Upper lobe of left lung (tissue), 4 donors: ENCODE measurements at regions not wholly inside any gene's neighbourhood (a gene's known extent, or its start where the extent isn't known, plus 50 kb on each side); places are given as distances from the start of the nearest gene placed in this dataset.

Experiments used
- CTCF ChIP-seq, 6 experiments: fragments of 450-650 bp in 4 of 6; fragments of 200-600 bp in 2 of 6; sonication (generic) in 2 of 6; IDR thresholded peaks; one replicate each; pipeline ENCODE4 v1.5.1; 2016 to 2019; ENCODE audit warnings: antibody characterized with exemption in 6 of 6
- EP300 ChIP-seq, 4 donors: sonication (generic); formaldehyde crosslinking; IDR thresholded peaks; one replicate each; pipeline ENCODE4 v1.5.1; 2017; ENCODE audit warnings: antibody characterized with exemption in 4 of 4, control low read depth in 2 of 4
- POLR2A ChIP-seq, 4 donors: fragments of 450-650 bp; IDR thresholded peaks; one replicate each; pipeline ENCODE4 v1.5.1; 2016 to 2017; ENCODE audit warnings: antibody characterized with exemption in 4 of 4, mild to moderate bottlenecking in 2 of 4
- POLR2AphosphoS5 ChIP-seq, 2 donors: sonication (generic); formaldehyde crosslinking; IDR thresholded peaks; one replicate each; pipeline ENCODE4 v1.5.1; 2017; ENCODE audit warnings: antibody characterized with exemption in 2 of 2

- TF ChIP-seq CTCF (IDR thresholded peaks at IDR 0.05) (no peak), EP300 (IDR thresholded peaks at IDR 0.05) (no peak), POLR2A (IDR thresholded peaks at IDR 0.05) (no peak), POLR2AphosphoS5 (IDR thresholded peaks at IDR 0.05) (no peak)
Observed at GRCh38 chr17:33403194-33403593, 110.1 kb upstream of the ASIC2 start.
